Osteocyte (in vitro differentiated cells): ENCODE measurements at regions not wholly inside any gene's neighbourhood (a gene's known extent, or its start where the extent isn't known, plus 50 kb on each side); places are given as distances from the start of the nearest gene placed in this dataset.

Experiments used
- DNase-seq: peaks from one replicate; pipeline ENCODE4 v3.0.0; 2021; ENCODE audit warnings: mixed read lengths; ENCODE audit not compliant: unreplicated experiment; ENCODE audit errors: extremely low spot score
- H3K27ac Mint-ChIP-seq: one replicate; pipeline ENCODE4 v1.8.0; 2021; ENCODE audit warnings: mild to moderate bottlenecking, mixed read lengths; ENCODE audit not compliant: unreplicated experiment
- H3K27me3 Mint-ChIP-seq: one replicate; pipeline ENCODE4 v1.8.0; 2021; ENCODE audit warnings: mixed read lengths; ENCODE audit not compliant: unreplicated experiment
- H3K36me3 Mint-ChIP-seq: one replicate; pipeline ENCODE4 v1.8.0; 2021; ENCODE audit warnings: mixed read lengths; ENCODE audit not compliant: unreplicated experiment
- H3K4me1 Mint-ChIP-seq: one replicate; pipeline ENCODE4 v1.8.0; 2021; ENCODE audit warnings: mixed read lengths; ENCODE audit not compliant: unreplicated experiment
- H3K4me3 Mint-ChIP-seq: one replicate; pipeline ENCODE4 v1.8.0; 2021; ENCODE audit warnings: mild to moderate bottlenecking, moderate library complexity, mixed read lengths; ENCODE audit not compliant: unreplicated experiment
- H3K9me3 Mint-ChIP-seq: one replicate; pipeline ENCODE4 v1.8.0; 2021; ENCODE audit warnings: mixed read lengths; ENCODE audit not compliant: unreplicated experiment
- CTCF ChIP-seq: fragments of 200-600 bp; sonication (generic); IDR thresholded peaks from 2 replicates; pipeline ENCODE4 v1.5.0; 2021; ENCODE audit warnings: antibody characterized with exemption, mild to moderate bottlenecking, moderate library complexity

GRCh38 chr2:79434362-79434761 is 78.5 kb upstream of the CTNNA2 start:
- no peak overlapping the region for H3K4me3 Mint-ChIP-seq
- H3K36me3 Mint-ChIP-seq: no peaks in the 10 kb centered on the region
- no peaks in the 10 kb centered on the region for H3K9me3 Mint-ChIP-seq
- DNase-seq: no peak
- no peak overlapping the region for H3K27ac Mint-ChIP-seq
- H3K4me1 Mint-ChIP-seq: no peaks in the 10 kb centered on the region
- no peak for TF ChIP-seq CTCF
- no peaks in the 10 kb centered on the region for H3K27me3 Mint-ChIP-seq

GRCh38 chr2:79432731-79433146 is 80.1 kb upstream of the CTNNA2 start:
- no peaks in the 10 kb centered on the region for H3K4me1 Mint-ChIP-seq
- H3K4me3 Mint-ChIP-seq: no peak overlapping the region
- H3K36me3 Mint-ChIP-seq: no peaks in the 10 kb centered on the region
- H3K27me3 Mint-ChIP-seq: no peaks in the 10 kb centered on the region
- H3K9me3 Mint-ChIP-seq: no peaks in the 10 kb centered on the region
- no peak overlapping the region for H3K27ac Mint-ChIP-seq
- TF ChIP-seq CTCF: no peak
- no peak for DNase-seq

GRCh38 chr2:79428745-79429144 is 84.1 kb upstream of the CTNNA2 start:
- no peak for TF ChIP-seq CTCF
- Mint-ChIP-seq H3K9me3 (no peaks in the 10 kb centered on the region), H3K4me1 (no peaks in the 10 kb centered on the region), H3K27me3 (no peaks in the 10 kb centered on the region), H3K36me3 (no peaks in the 10 kb centered on the region), H3K27ac (no peak overlapping the region), H3K4me3 (no peak overlapping the region)
- DNase-seq: no peak

GRCh38 chr2:79414690-79415089 is 98.2 kb upstream of the CTNNA2 start:
- Mint-ChIP-seq H3K27me3 (no peaks in the 10 kb centered on the region), H3K4me1 (no peaks in the 10 kb centered on the region), H3K36me3 (no peaks in the 10 kb centered on the region), H3K4me3 (no peak overlapping the region), H3K27ac (no peak overlapping the region), H3K9me3 (peaks cover 15% of the 10 kb centered on the region)
- no peak for TF ChIP-seq CTCF
- DNase-seq: no peak

GRCh38 chr2:79394485-79394859 is 118.4 kb upstream of the CTNNA2 start:
- Mint-ChIP-seq H3K27me3 (no peaks in the 10 kb centered on the region), H3K36me3 (no peaks in the 10 kb centered on the region), H3K9me3 (peaks cover 32% of the 10 kb centered on the region), H3K27ac (no peak overlapping the region), H3K4me1 (no peaks in the 10 kb centered on the region), H3K4me3 (no peak overlapping the region)
- DNase-seq: no peak
- no peak for TF ChIP-seq CTCF
